ENCODE measurements at regions not wholly inside any gene's neighbourhood (a gene's known extent, or its start where the extent isn't known, plus 50 kb on each side); places are given as distances from the start of the nearest gene placed in this dataset.

- no peak for TF ChIP-seq CTCF (IDR thresholded peaks at IDR 0.05; ENCODE audit: insufficient read depth, low read length, poor library complexity, severe bottlenecking)
- no peak for TF ChIP-seq EZH2phosphoT487 (conservative IDR thresholded peaks at IDR 0.05; ENCODE audit: low read length)
These were observed 1209.3 kb downstream of the BRD1 start for GRCh38 chr22:48618326-48618725.

GRCh38 chr22:48616656-48617055 lies 1211.0 kb downstream of the BRD1 start:
- H3K4me3 ChIP-seq (ENCODE audit: insufficient read depth, low read length, poor library complexity, severe bottlenecking) = no peak overlapping the region

More at GRCh38 chr22:48618326-48618725, 1209.3 kb downstream of the BRD1 start:
- Histone ChIP-seq H3K27me3 (ENCODE audit: low read length) (no peaks in the 10 kb centered on the region), H3K4me3 (ENCODE audit: insufficient read depth, low read length, poor library complexity, severe bottlenecking) (no peak overlapping the region), H3K9ac (ENCODE audit: low read length) (no peak overlapping the region), H3K9me2 (replicated peaks; ENCODE audit: insufficient read depth, low read length) (no peaks in the 10 kb centered on the region), H3K36me3 (ENCODE audit: low read length) (no peaks in the 10 kb centered on the region), H3K27ac (ENCODE audit: low read depth, low read length) (no peak overlapping the region), H3K9me3 (ENCODE audit: insufficient read depth, low read length) (no peaks in the 10 kb centered on the region), H4K20me1 (ENCODE audit: low read depth, low read length) (no peaks in the 10 kb centered on the region), H3K4me2 (ENCODE audit: low read depth, low read length, poor library complexity, severe bottlenecking) (no peak overlapping the region), H3K79me2 (ENCODE audit: insufficient read depth, low read length) (no peaks in the 10 kb centered on the region), H3F3A (ENCODE audit: insufficient read depth) (no peaks in the 10 kb centered on the region), H2AFZ (ENCODE audit: low read depth, low read length, severe bottlenecking) (no peak overlapping the region)

GRCh38 chr22:48615171-48616008 lies 1212.3 kb downstream of the BRD1 start:
- Histone ChIP-seq H3K79me2 (ENCODE audit: insufficient read depth, low read length) (no peaks in the 10 kb centered on the region), H3K4me3 (ENCODE audit: insufficient read depth, low read length, poor library complexity, severe bottlenecking) (no peak overlapping the region), H3K36me3 (ENCODE audit: low read length) (no peaks in the 10 kb centered on the region), H3K9me3 (ENCODE audit: insufficient read depth, low read length) (no peaks in the 10 kb centered on the region), H3K27me3 (ENCODE audit: low read length) (no peaks in the 10 kb centered on the region), H3K9me2 (replicated peaks; ENCODE audit: insufficient read depth, low read length) (no peaks in the 10 kb centered on the region), H3K9ac (ENCODE audit: low read length) (no peak overlapping the region), H3K27ac (ENCODE audit: low read depth, low read length) (no peak overlapping the region), H3F3A (ENCODE audit: insufficient read depth) (no peaks in the 10 kb centered on the region), H2AFZ (ENCODE audit: low read depth, low read length, severe bottlenecking) (no peak overlapping the region), H3K4me2 (ENCODE audit: low read depth, low read length, poor library complexity, severe bottlenecking) (no peak overlapping the region), H4K20me1 (ENCODE audit: low read depth, low read length) (no peaks in the 10 kb centered on the region)
- TF ChIP-seq CTCF (IDR thresholded peaks at IDR 0.05; ENCODE audit: insufficient read depth, low read length, poor library complexity, severe bottlenecking) (no peak), EZH2phosphoT487 (conservative IDR thresholded peaks at IDR 0.05; ENCODE audit: low read length) (no peak)

More at GRCh38 chr22:48616656-48617055, 1211.0 kb downstream of the BRD1 start:
- Histone ChIP-seq H3K27me3 (ENCODE audit: low read length) (no peaks in the 10 kb centered on the region), H3K4me2 (ENCODE audit: low read depth, low read length, poor library complexity, severe bottlenecking) (no peak overlapping the region), H3F3A (ENCODE audit: insufficient read depth) (no peaks in the 10 kb centered on the region), H2AFZ (ENCODE audit: low read depth, low read length, severe bottlenecking) (no peak overlapping the region), H4K20me1 (ENCODE audit: low read depth, low read length) (no peaks in the 10 kb centered on the region), H3K79me2 (ENCODE audit: insufficient read depth, low read length) (no peaks in the 10 kb centered on the region), H3K9ac (ENCODE audit: low read length) (no peak overlapping the region), H3K9me2 (replicated peaks; ENCODE audit: insufficient read depth, low read length) (no peaks in the 10 kb centered on the region), H3K27ac (ENCODE audit: low read depth, low read length) (no peak overlapping the region), H3K36me3 (ENCODE audit: low read length) (no peaks in the 10 kb centered on the region), H3K9me3 (ENCODE audit: insufficient read depth, low read length) (no peaks in the 10 kb centered on the region)
- no peak for TF ChIP-seq EZH2phosphoT487 (conservative IDR thresholded peaks at IDR 0.05; ENCODE audit: low read length)
- TF ChIP-seq CTCF (IDR thresholded peaks at IDR 0.05; ENCODE audit: insufficient read depth, low read length, poor library complexity, severe bottlenecking) = no peak
